Rectal smooth muscle tissue (tissue), 1 donor: ENCODE measurements at regions not wholly inside any gene's neighbourhood (a gene's known extent, or its start where the extent isn't known, plus 50 kb on each side); places are given as distances from the start of the nearest gene placed in this dataset.

Experiments used
- H3K27ac ChIP-seq: one replicate; pipeline ENCODE4 v1.7.0; 2013; ENCODE audit warnings: low read depth, low read length, inconsistent platforms
- H3K27me3 ChIP-seq: one replicate; pipeline ENCODE4 v1.7.0; 2013; ENCODE audit warnings: low read length; ENCODE audit not compliant: control insufficient read depth, insufficient read depth
- H3K36me3 ChIP-seq: one replicate; pipeline ENCODE4 v1.7.0; 2013; ENCODE audit warnings: low read length; ENCODE audit not compliant: control insufficient read depth, insufficient read depth
- H3K4me1 ChIP-seq: one replicate; pipeline ENCODE4 v1.7.0; 2013; ENCODE audit warnings: low read length; ENCODE audit not compliant: control insufficient read depth, insufficient read depth
- H3K4me3 ChIP-seq: one replicate; pipeline ENCODE4 v1.7.0; 2013; ENCODE audit warnings: low read length
- H3K9ac ChIP-seq: one replicate; pipeline ENCODE4 v1.7.0; 2013; ENCODE audit warnings: low read length

GRCh38 chr14:87468531-87468930, 524.5 kb downstream of the GALC start:
- H3K27ac ChIP-seq = no peak overlapping the region
- H3K9ac ChIP-seq = no peak overlapping the region
- no peaks in the 10 kb centered on the region for H3K4me1 ChIP-seq
- no peak overlapping the region for H3K4me3 ChIP-seq
- H3K27me3 ChIP-seq = no peaks in the 10 kb centered on the region
- no peaks in the 10 kb centered on the region for H3K36me3 ChIP-seq

- no peak overlapping the region for H3K27ac ChIP-seq
- H3K4me1 ChIP-seq = no peaks in the 10 kb centered on the region
- H3K9ac ChIP-seq = no peak overlapping the region
- H3K4me3 ChIP-seq = no peak overlapping the region
- no peaks in the 10 kb centered on the region for H3K36me3 ChIP-seq
- no peaks in the 10 kb centered on the region for H3K27me3 ChIP-seq
Measured at GRCh38 chr14:87467578-87467977, 525.4 kb downstream of the GALC start.

- no peak overlapping the region for H3K9ac ChIP-seq
- no peak overlapping the region for H3K4me3 ChIP-seq
- no peaks in the 10 kb centered on the region for H3K36me3 ChIP-seq
- H3K4me1 ChIP-seq = no peaks in the 10 kb centered on the region
- H3K27ac ChIP-seq = no peak overlapping the region
- H3K27me3 ChIP-seq = no peaks in the 10 kb centered on the region
Measured at GRCh38 chr14:87465770-87466169, 527.2 kb downstream of the GALC start.

GRCh38 chr14:87461704-87462103, 531.3 kb downstream of the GALC start:
- H3K4me1 ChIP-seq = no peaks in the 10 kb centered on the region
- no peak overlapping the region for H3K9ac ChIP-seq
- H3K27me3 ChIP-seq = no peaks in the 10 kb centered on the region
- no peak overlapping the region for H3K27ac ChIP-seq
- H3K4me3 ChIP-seq = no peak overlapping the region
- no peaks in the 10 kb centered on the region for H3K36me3 ChIP-seq

DNA sequence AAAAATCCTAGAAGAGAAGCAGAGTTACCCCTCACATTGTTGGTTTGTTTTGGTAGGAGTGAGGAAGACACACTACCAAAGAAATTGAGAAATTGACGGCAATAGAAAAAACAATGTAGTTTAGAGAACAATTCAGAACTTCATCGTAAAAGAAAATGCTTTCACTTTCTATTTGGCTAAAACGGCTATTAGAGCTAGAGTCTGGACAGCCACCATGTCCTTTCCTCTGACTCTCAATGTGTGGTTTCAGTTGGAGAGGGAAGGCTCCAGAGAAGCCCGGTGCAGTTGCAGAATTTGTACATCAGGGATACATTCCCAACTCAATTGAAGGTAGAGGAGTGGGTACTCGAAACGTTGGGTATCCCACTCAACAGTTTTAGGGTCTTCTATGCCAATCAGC, 535.3 kb downstream of the GALC start:
- H3K4me1 ChIP-seq = no peaks in the 10 kb centered on the region
- no peaks in the 10 kb centered on the region for H3K27me3 ChIP-seq
- H3K4me3 ChIP-seq = peak overlapping the region; percentile 59
- H3K36me3 ChIP-seq = no peaks in the 10 kb centered on the region
- no peak overlapping the region for H3K27ac ChIP-seq
- no peak overlapping the region for H3K9ac ChIP-seq

DNA sequence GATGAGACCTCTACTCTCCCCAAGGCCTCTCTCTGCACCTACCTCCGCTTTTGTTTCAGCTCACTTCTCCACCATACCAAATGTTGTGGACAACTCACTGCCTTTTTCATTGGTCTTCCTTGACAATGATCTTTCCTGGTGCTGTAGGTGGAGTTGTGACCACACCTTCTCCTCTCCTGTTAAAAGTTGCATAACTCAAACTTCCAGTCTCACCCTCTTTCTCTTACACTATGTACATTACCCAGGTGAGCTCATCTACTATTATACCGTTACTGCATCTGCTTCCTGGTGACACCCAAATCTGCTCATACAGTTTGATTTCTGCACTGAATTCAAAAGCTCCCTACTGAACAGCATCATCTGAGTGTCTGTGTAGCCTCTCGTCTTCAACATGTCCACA, 542.8 kb downstream of the GALC start:
- Histone ChIP-seq H3K36me3 (no peaks in the 10 kb centered on the region), H3K27me3 (no peaks in the 10 kb centered on the region), H3K27ac (no peak overlapping the region), H3K4me3 (no peak overlapping the region), H3K9ac (no peak overlapping the region), H3K4me1 (no peaks in the 10 kb centered on the region)

GRCh38 chr14:87449016-87449415, 544.0 kb downstream of the GALC start:
- no peak overlapping the region for H3K9ac ChIP-seq
- no peaks in the 10 kb centered on the region for H3K27me3 ChIP-seq
- no peak overlapping the region for H3K27ac ChIP-seq
- no peak overlapping the region for H3K4me3 ChIP-seq
- no peaks in the 10 kb centered on the region for H3K4me1 ChIP-seq
- no peaks in the 10 kb centered on the region for H3K36me3 ChIP-seq

- H3K4me3 ChIP-seq = no peak overlapping the region
- H3K9ac ChIP-seq = no peak overlapping the region
- no peaks in the 10 kb centered on the region for H3K4me1 ChIP-seq
- H3K27me3 ChIP-seq = no peaks in the 10 kb centered on the region
- no peaks in the 10 kb centered on the region for H3K36me3 ChIP-seq
- H3K27ac ChIP-seq = no peak overlapping the region
Measured at GRCh38 chr14:87443787-87444186, 549.2 kb downstream of the GALC start.

GRCh38 chr14:87443039-87443438, 549.9 kb downstream of the GALC start:
- Histone ChIP-seq H3K36me3 (no peaks in the 10 kb centered on the region), H3K9ac (no peak overlapping the region), H3K4me3 (no peak overlapping the region), H3K27me3 (no peaks in the 10 kb centered on the region), H3K4me1 (no peaks in the 10 kb centered on the region), H3K27ac (no peak overlapping the region)

- Histone ChIP-seq H3K4me1 (no peaks in the 10 kb centered on the region), H3K27ac (no peak overlapping the region), H3K36me3 (no peaks in the 10 kb centered on the region), H3K27me3 (no peaks in the 10 kb centered on the region), H3K4me3 (no peak overlapping the region), H3K9ac (no peak overlapping the region)
Measured at GRCh38 chr14:87437158-87437557, 555.8 kb downstream of the GALC start.

DNA sequence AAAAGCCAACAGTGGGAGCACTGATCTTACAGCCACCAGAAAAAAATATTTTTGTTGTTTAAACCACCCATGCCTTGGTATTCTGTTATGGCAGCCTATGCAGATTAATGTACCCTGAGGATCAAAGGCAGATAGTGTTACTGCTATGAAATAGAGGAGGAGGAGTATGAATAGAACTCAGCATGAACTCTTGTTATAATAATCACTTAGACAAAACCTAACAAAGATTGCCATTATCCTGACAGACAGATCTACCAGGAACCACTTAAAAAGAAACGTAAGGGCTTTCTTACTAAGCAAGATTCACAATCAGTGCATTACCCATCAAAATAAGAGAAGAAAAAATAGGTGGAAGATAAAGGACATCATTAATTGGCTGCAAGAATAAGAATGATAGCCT, 558.3 kb downstream of the GALC start:
- Histone ChIP-seq H3K4me3 (no peak overlapping the region), H3K27me3 (no peaks in the 10 kb centered on the region), H3K27ac (no peak overlapping the region), H3K4me1 (no peaks in the 10 kb centered on the region), H3K36me3 (no peaks in the 10 kb centered on the region), H3K9ac (no peak overlapping the region)

DNA sequence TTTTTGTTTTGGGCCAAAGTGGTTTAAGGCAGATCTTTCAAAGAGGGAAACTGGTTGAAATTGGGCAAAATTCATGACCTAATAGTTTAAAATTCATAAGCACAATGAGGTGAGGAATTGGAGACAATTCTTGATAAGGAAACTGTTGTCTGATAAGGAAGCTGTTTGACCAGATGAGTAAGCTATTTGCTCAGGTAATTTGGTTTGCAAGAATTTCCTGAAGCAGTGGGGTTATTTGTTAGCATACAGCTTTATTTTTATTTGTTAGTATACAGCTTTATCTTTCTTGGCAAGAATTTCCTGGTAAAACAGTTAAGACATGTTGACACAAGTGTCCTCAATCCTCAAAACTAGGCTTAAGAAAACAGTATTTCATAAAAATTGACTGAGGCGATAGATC, 559.0 kb downstream of the GALC start:
- H3K4me1 ChIP-seq = no peaks in the 10 kb centered on the region
- no peaks in the 10 kb centered on the region for H3K27me3 ChIP-seq
- H3K4me3 ChIP-seq = no peak overlapping the region
- no peaks in the 10 kb centered on the region for H3K36me3 ChIP-seq
- H3K27ac ChIP-seq = no peak overlapping the region
- no peak overlapping the region for H3K9ac ChIP-seq

DNA sequence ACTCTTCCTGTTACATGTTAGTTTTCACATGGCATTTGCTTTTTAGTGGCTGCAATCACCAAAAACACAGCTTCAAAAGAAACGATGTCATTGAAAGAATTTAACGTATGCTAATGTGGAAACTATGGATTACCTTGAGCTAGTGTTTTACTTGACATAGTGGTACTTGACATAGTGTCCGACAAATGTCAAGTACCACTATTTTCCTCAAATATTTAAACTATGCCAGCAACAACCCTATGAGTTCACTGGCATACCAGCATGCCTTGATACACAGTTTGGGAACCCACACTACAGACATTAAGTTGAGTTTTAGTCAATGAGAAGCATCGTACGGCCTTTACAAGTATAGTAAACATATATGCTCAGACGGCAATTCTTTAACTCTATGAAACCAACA, 560.3 kb downstream of the GALC start:
- H3K27me3 ChIP-seq = no peaks in the 10 kb centered on the region
- no peak overlapping the region for H3K4me3 ChIP-seq
- H3K4me1 ChIP-seq = no peaks in the 10 kb centered on the region
- no peak overlapping the region for H3K27ac ChIP-seq
- H3K9ac ChIP-seq = no peak overlapping the region
- no peaks in the 10 kb centered on the region for H3K36me3 ChIP-seq

DNA sequence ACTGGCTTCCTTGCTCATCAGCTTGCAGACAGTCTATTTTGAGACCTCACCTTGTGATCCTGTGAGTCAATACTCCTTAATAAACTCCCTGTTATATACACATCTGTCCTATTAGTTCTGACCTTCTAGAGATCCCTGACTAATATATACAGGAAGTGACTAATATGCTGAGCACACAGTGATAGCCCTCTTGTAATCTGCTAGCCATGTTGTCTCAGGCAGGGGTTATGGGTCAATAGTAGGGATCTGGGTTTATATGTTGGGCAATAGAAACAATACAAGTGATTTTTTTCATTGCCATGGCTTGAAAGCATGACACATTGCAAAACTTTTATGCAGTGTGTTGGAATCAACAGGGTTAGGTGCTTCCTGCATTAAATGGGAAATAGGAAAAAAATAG, 562.2 kb downstream of the GALC start:
- Histone ChIP-seq H3K36me3 (no peaks in the 10 kb centered on the region), H3K27me3 (no peaks in the 10 kb centered on the region), H3K9ac (no peak overlapping the region), H3K27ac (no peak overlapping the region), H3K4me1 (no peaks in the 10 kb centered on the region), H3K4me3 (no peak overlapping the region)
